SK-N-SH (cell line): ENCODE measurements at regions not wholly inside any gene's neighbourhood (a gene's known extent, or its start where the extent isn't known, plus 50 kb on each side); places are given as distances from the start of the nearest gene placed in this dataset.

ENCODE experiments used
- CTCF ChIA-PET: fragments of 300-600, 350-600 bp; formaldehyde crosslinking; extraction: SDS; loops from one replicate; lab custom pipeline; 2021; lab: Yijun Ruan, JAX
- POLR2A ChIA-PET: fragments of 350-600 bp; sonication (Branson Sonifier 250); formaldehyde crosslinking; extraction: SDS; loops from one replicate; lab custom pipeline; 2020; ENCODE audit warnings: antibody characterized with exemption, inconsistent platforms; lab: Yijun Ruan, JAX
- DNase-seq: peaks from one replicate; pipeline ENCODE4 v3.0.0; 2012
- H2AFZ ChIP-seq: fragments of 200-600 bp; sonication (generic); 2 replicates; pipeline ENCODE4 v1.8.1; 2016; ENCODE audit warnings: antibody characterized with exemption, mild to moderate bottlenecking, low read depth
- H3F3A ChIP-seq: fragments of 200-600 bp; sonication (generic); replicated peaks from 2 replicates; pipeline ENCODE3; 2016; ENCODE audit warnings: antibody characterized with exemption, mild to moderate bottlenecking; ENCODE audit not compliant: insufficient read depth
- H3K27ac ChIP-seq, 2 experiments: fragments of 200-500 bp in 1 of 2; fragments of 200-600 bp in 1 of 2; sonication (Bioruptor generic) in 1 of 2; sonication (generic), shearing (Covaris generic) in 1 of 2; 2 replicates each; pipeline versions ENCODE4 v1.5.1 to v1.6.1; 2014 to 2016; ENCODE audit warnings: low read depth in 2 of 2, inconsistent platforms in 1 of 2, low read length in 1 of 2, mild to moderate bottlenecking in 1 of 2, mixed read lengths in 1 of 2
- H3K27me3 ChIP-seq: fragments of 200-600 bp; sonication (generic), shearing (Covaris generic); 2 replicates; pipeline ENCODE4 v1.6.1; 2016; ENCODE audit warnings: mixed run types; ENCODE audit not compliant: insufficient read depth
- H3K36me3 ChIP-seq, 2 experiments: fragments of 200-500 bp in 1 of 2; fragments of 200-600 bp in 1 of 2; sonication (Bioruptor generic) in 1 of 2; sonication (generic) in 1 of 2; replicated peaks in 1 of 2; 2 replicates each; pipeline versions ENCODE3 to v1.5.1; 2014 to 2016; ENCODE audit warnings: low read length in 1 of 2, mild to moderate bottlenecking in 1 of 2; ENCODE audit not compliant: insufficient read depth in 2 of 2, control insufficient read depth in 1 of 2
- H3K4me1 ChIP-seq, 2 experiments: fragments of 200-500 bp in 1 of 2; fragments of 200-600 bp in 1 of 2; sonication (Bioruptor generic) in 1 of 2; sonication (generic), shearing (Covaris generic) in 1 of 2; 2 replicates each; pipeline versions ENCODE4 v1.5.1 to v1.6.1; 2014 to 2016; ENCODE audit warnings: low read depth in 1 of 2, low read length in 1 of 2, mixed run types in 1 of 2; ENCODE audit not compliant: insufficient read depth in 2 of 2, control insufficient read depth in 1 of 2
- H3K4me2 ChIP-seq: fragments of 200-600 bp; sonication (generic), shearing (Covaris generic); 2 replicates; pipeline ENCODE4 v1.6.1; 2017; ENCODE audit warnings: mixed run types
- H3K4me3 ChIP-seq, 2 experiments: fragments of 200-500 bp in 1 of 2; fragments of 200-600 bp in 1 of 2; sonication (Bioruptor generic) in 1 of 2; sonication (generic), shearing (Covaris generic) in 1 of 2; 2 replicates each; pipeline versions ENCODE4 v1.5.1 to v1.8.1; 2014 to 2016; ENCODE audit warnings: low read depth in 2 of 2, inconsistent platforms in 1 of 2, low read length in 1 of 2, mild to moderate bottlenecking in 1 of 2, mixed read lengths in 1 of 2, moderate library complexity in 1 of 2
- H3K79me2 ChIP-seq: fragments of 200-600 bp; sonication (generic); 2 replicates; pipeline ENCODE4 v1.8.1; 2017; ENCODE audit warnings: mild to moderate bottlenecking; ENCODE audit not compliant: insufficient read depth
- H3K9ac ChIP-seq: fragments of 200-600 bp; sonication (generic); 2 replicates; pipeline ENCODE4 v1.6.1; 2017; ENCODE audit warnings: mixed run types
- H3K9me2 ChIP-seq: fragments of 200-600 bp; sonication (generic); 2 replicates; pipeline ENCODE4 v1.6.1; 2017; ENCODE audit warnings: mixed run types
- H3K9me3 ChIP-seq: fragments of 200-600 bp; sonication (generic); 2 replicates; pipeline ENCODE4 v1.6.1; 2017; ENCODE audit warnings: mixed run types, mild to moderate bottlenecking, moderate library complexity
- H4K20me1 ChIP-seq: fragments of 200-600 bp; sonication (generic); 2 replicates; pipeline ENCODE4 v1.6.1; 2017; ENCODE audit warnings: mild to moderate bottlenecking, mixed run types; ENCODE audit not compliant: insufficient read depth
- CTCF ChIP-seq: fragments of 200-600 bp; sonication (generic); IDR thresholded peaks from 2 replicates; pipeline ENCODE4 v1.6.1; 2017; ENCODE audit warnings: antibody characterized with exemption, mild to moderate bottlenecking, moderate library complexity
- FOXJ3 ChIP-seq: sonication (generic); formaldehyde crosslinking; IDR thresholded peaks from 2 replicates; pipeline ENCODE4 v1.5.1; 2020; ENCODE audit warnings: mild to moderate bottlenecking, missing genetic modification reagents
- GABPA ChIP-seq: IDR thresholded peaks from 2 replicates; pipeline ENCODE4 v1.4.0; 2012; ENCODE audit warnings: low read depth, mild to moderate bottlenecking
- JUND ChIP-seq: IDR thresholded peaks from 2 replicates; pipeline ENCODE4 v1.4.0; 2012
- MXI1 ChIP-seq: IDR thresholded peaks from 2 replicates; pipeline ENCODE4 v1.6.1; 2012; ENCODE audit warnings: mild to moderate bottlenecking, low read depth, low read length, improper control_type of control experiment
- NFIC ChIP-seq: IDR thresholded peaks from 2 replicates; pipeline ENCODE4 v1.4.0; 2012; ENCODE audit warnings: borderline replicate concordance
- RAD21 ChIP-seq: IDR thresholded peaks from 2 replicates; pipeline ENCODE4 v1.6.1; 2012; ENCODE audit warnings: mild to moderate bottlenecking, low read length
- SMC3 ChIP-seq: IDR thresholded peaks from 2 replicates; pipeline ENCODE4 v1.6.1; 2012; ENCODE audit warnings: low read depth, low read length, improper control_type of control experiment
- TCF12 ChIP-seq: IDR thresholded peaks from 2 replicates; pipeline ENCODE4 v1.4.0; 2012
- USF1 ChIP-seq: IDR thresholded peaks from 2 replicates; pipeline ENCODE4 v1.4.0; 2012; ENCODE audit warnings: low read depth, borderline replicate concordance
- YY1 ChIP-seq: IDR thresholded peaks from 2 replicates; pipeline ENCODE4 v1.4.0; 2012; ENCODE audit warnings: low read depth, mild to moderate bottlenecking
- WGBS: methylation state at CpG from one replicate; pipeline ENCODE4 v1.1.6; 2017; ENCODE audit warnings: low lambda C conversion rate; 5-methylcytosine and 5-hydroxymethylcytosine counted together
- TF ChIP-seq, protein P1 (sequence below): IDR thresholded peaks from 2 replicates; pipeline ENCODE4 v1.6.1; 2012; ENCODE audit warnings: mild to moderate bottlenecking, low read depth, low read length, moderate library complexity

GRCh38 chr5:152560512-152561137, 155.5 kb upstream of the NMUR2 start:
- WGBS: 17% methylated on average over 6 of the region's 6 CpGs
- Histone ChIP-seq H4K20me1 (no peaks in the 10 kb centered on the region), H3K27me3 (no peaks in the 10 kb centered on the region), H3K9me3 (no peaks in the 10 kb centered on the region), H3K4me1 (no peaks in the 10 kb centered on the region), H3K79me2 (no peaks in the 10 kb centered on the region), H3K4me2 (no peak overlapping the region), H3K27ac (no peak overlapping the region), H3K9me2 (no peaks in the 10 kb centered on the region), H3K9ac (no peak overlapping the region), H2AFZ (no peak overlapping the region), H3F3A (no peaks in the 10 kb centered on the region), H3K36me3 (no peaks in the 10 kb centered on the region), H3K4me3 (no peak overlapping the region)
- peak; percentile 36 for DNase-seq
- CTCF ChIA-PET: interaction anchor here (0.5 to 2.2 kb wide), 15 partner anchors 9 to 1407 kb away, joined by 3 to 24 read pairs (median 4); no protein-coding TSS in a partner anchor
- POLR2A ChIA-PET: no interaction called here
- TF ChIP-seq FOXJ3 (CRISPR knock-in tag) (no peak), RAD21 (peak; percentile 72), SMC3 (peak; percentile 67), CTCF (peak; percentile 79), JUND (no peak)

DNA sequence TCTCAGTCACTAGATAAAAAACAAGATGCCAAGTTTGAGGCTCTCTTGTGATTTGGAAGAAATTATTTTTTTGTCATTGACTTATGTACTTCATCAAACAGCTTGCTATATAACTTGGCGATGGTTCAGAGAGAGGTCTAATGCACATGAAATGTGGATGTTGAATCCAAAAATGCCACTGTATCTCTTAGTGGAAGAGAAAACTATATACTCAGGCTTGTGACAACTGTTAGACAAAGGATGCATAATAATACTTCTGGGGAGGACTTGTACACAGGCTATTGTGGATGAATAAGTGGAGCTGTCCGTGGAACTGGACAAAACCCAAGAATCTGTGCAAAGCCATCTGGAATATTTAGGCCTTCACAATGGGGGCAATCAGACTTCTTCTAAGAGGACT, 162.9 kb upstream of the NMUR2 start:
- Histone ChIP-seq H4K20me1 (no peaks in the 10 kb centered on the region), H3K27ac (no peak overlapping the region), H3K4me3 (no peak overlapping the region), H3K27me3 (no peaks in the 10 kb centered on the region), H3K4me1 (no peaks in the 10 kb centered on the region), H3K9me2 (no peaks in the 10 kb centered on the region), H3K4me2 (no peak overlapping the region), H3K79me2 (no peaks in the 10 kb centered on the region), H3K9me3 (no peaks in the 10 kb centered on the region), H3K36me3 (no peaks in the 10 kb centered on the region), H3K9ac (no peak overlapping the region)
- ChIA-PET POLR2A (no interaction called here), CTCF (no interaction called here)
- 41% methylated on average over 2 of the region's 2 CpGs for WGBS
- TF ChIP-seq USF1 (no peak), GABPA (no peak), MXI1 (no peak), NFIC (no peak), YY1 (no peak), TCF12 (no peak)
- TF ChIP-seq, protein P1, sequence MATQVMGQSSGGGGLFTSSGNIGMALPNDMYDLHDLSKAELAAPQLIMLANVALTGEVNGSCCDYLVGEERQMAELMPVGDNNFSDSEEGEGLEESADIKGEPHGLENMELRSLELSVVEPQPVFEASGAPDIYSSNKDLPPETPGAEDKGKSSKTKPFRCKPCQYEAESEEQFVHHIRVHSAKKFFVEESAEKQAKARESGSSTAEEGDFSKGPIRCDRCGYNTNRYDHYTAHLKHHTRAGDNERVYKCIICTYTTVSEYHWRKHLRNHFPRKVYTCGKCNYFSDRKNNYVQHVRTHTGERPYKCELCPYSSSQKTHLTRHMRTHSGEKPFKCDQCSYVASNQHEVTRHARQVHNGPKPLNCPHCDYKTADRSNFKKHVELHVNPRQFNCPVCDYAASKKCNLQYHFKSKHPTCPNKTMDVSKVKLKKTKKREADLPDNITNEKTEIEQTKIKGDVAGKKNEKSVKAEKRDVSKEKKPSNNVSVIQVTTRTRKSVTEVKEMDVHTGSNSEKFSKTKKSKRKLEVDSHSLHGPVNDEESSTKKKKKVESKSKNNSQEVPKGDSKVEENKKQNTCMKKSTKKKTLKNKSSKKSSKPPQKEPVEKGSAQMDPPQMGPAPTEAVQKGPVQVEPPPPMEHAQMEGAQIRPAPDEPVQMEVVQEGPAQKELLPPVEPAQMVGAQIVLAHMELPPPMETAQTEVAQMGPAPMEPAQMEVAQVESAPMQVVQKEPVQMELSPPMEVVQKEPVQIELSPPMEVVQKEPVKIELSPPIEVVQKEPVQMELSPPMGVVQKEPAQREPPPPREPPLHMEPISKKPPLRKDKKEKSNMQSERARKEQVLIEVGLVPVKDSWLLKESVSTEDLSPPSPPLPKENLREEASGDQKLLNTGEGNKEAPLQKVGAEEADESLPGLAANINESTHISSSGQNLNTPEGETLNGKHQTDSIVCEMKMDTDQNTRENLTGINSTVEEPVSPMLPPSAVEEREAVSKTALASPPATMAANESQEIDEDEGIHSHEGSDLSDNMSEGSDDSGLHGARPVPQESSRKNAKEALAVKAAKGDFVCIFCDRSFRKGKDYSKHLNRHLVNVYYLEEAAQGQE: no peak
- TF ChIP-seq, all 33 proteins: peak for 0
- no peak for DNase-seq
- Histone ChIP-seq H3F3A (no peaks in the 10 kb centered on the region), H2AFZ (no peak overlapping the region)
